ENCODE measurements at regions not wholly inside any gene's neighbourhood (a gene's known extent, or its start where the extent isn't known, plus 50 kb on each side); places are given as distances from the start of the nearest gene placed in this dataset.
A peak's percentile ranks its signal among the peaks of the same experiment; 100 is the strongest.

- no peaks in the 10 kb centered on the region for H3K36me3 ChIP-seq (replicated peaks in 1 of 2; ENCODE audit: control insufficient read depth in 1 of 2, insufficient read depth in 2 of 2, low read length in 2 of 2)
- ATAC-seq, result no peak
- ChIA-PET CTCF (ENCODE audit: low intra/inter-chr PET ratio, low total read pairs) (no interaction called here), POLR2A (no interaction called here)
- in situ Hi-C loops (cut with HindIII; ENCODE audit: extremely low pct_ligation_motif_present, low pct_unique_long_range_greater_than_20kb) (no loop called here), intact Hi-C loops (cut with micrococcal nuclease; ENCODE audit: unreplicated experiment) (no loop called here)
- TF ChIP-seq SP4 (CRISPR knock-in tag; IDR thresholded peaks at IDR 0.05) (no peak), ZNF510 (CRISPR knock-in tag; IDR thresholded peaks at IDR 0.05; ENCODE audit: low read depth) (no peak), ZNF660 (CRISPR knock-in tag; IDR thresholded peaks at IDR 0.05; ENCODE audit: borderline replicate concordance, low read depth) (no peak), CREB3 (CRISPR knock-in tag; IDR thresholded peaks at IDR 0.05) (no peak), ZNF263 (CRISPR knock-in tag; IDR thresholded peaks at IDR 0.05) (no peak)
- TF ChIP-seq, protein P1, sequence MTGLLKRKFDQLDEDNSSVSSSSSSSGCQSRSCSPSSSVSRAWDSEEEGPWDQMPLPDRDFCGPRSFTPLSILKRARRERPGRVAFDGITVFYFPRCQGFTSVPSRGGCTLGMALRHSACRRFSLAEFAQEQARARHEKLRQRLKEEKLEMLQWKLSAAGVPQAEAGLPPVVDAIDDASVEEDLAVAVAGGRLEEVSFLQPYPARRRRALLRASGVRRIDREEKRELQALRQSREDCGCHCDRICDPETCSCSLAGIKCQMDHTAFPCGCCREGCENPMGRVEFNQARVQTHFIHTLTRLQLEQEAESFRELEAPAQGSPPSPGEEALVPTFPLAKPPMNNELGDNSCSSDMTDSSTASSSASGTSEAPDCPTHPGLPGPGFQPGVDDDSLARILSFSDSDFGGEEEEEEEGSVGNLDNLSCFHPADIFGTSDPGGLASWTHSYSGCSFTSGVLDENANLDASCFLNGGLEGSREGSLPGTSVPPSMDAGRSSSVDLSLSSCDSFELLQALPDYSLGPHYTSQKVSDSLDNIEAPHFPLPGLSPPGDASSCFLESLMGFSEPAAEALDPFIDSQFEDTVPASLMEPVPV (CRISPR knock-in tag; IDR thresholded peaks at IDR 0.05), result no peak
- H3K79me2 ChIP-seq (ENCODE audit: insufficient read depth, low read length), result no peaks in the 10 kb centered on the region
- BruUV-seq (replicated peaks), result no TSS peak
- H3K4me2 ChIP-seq (ENCODE audit: low read depth, low read length), result no peak overlapping the region
- WGBS (ENCODE audit: low lambda C conversion rate), result 50% methylated on average over 4 of the region's 4 CpGs
- peaks cover 3% of the 10 kb centered on the region; the same call in 1 of the 2 replicates for H3K4me1 ChIP-seq (ENCODE audit: insufficient read depth, low read length)
- no peaks in the 10 kb centered on the region for H3K27me3 ChIP-seq (ENCODE audit: control insufficient read depth in 1 of 2, insufficient read depth in 2 of 2, low read length in 2 of 2)
- no peak overlapping the region for H3K4me3 ChIP-seq (replicated peaks in 1 of 3; ENCODE audit: insufficient read depth in 1 of 3, low read depth in 2 of 3, low read length in 3 of 3)
- no peak for FAIRE-seq
- no peak overlapping the region for H3K27ac ChIP-seq (ENCODE audit: extremely low read length, insufficient read depth, low read length)
- no peak overlapping the region for H3K9ac ChIP-seq (ENCODE audit: insufficient read depth, low read depth, low read length)
- no peak for DNase-seq (ENCODE audit: low spot score)
- H2AFZ ChIP-seq (ENCODE audit: low read length), result no peak overlapping the region
- H3K9me3 ChIP-seq (ENCODE audit: low read length), result no peaks in the 10 kb centered on the region
- no peaks in the 10 kb centered on the region for H4K20me1 ChIP-seq (ENCODE audit: insufficient read depth, low read length)
Measured at GRCh38 chrX:25130619-25131018, 114.9 kb upstream of the ARX start.

GRCh38 chrX:25125483-25125882, 109.7 kb upstream of the ARX start:
- intact Hi-C loops (cut with micrococcal nuclease; ENCODE audit: unreplicated experiment) (no loop called here), in situ Hi-C loops (cut with HindIII; ENCODE audit: extremely low pct_ligation_motif_present, low pct_unique_long_range_greater_than_20kb) (no loop called here)
- Histone ChIP-seq H3K79me2 (ENCODE audit: insufficient read depth, low read length) (no peaks in the 10 kb centered on the region), H4K20me1 (ENCODE audit: insufficient read depth, low read length) (no peaks in the 10 kb centered on the region), H3K4me2 (ENCODE audit: low read depth, low read length) (0 out of 2 replicates have a peak overlapping the region, but pooled peaks have one; percentile 0), H3K36me3 (replicated peaks in 1 of 2; ENCODE audit: control insufficient read depth in 1 of 2, insufficient read depth in 2 of 2, low read length in 2 of 2) (no peaks in the 10 kb centered on the region), H3K4me3 (replicated peaks in 1 of 3; ENCODE audit: insufficient read depth in 1 of 3, low read depth in 2 of 3, low read length in 3 of 3) (no peak overlapping the region), H3K27me3 (ENCODE audit: control insufficient read depth in 1 of 2, insufficient read depth in 2 of 2, low read length in 2 of 2) (no peaks in the 10 kb centered on the region), H2AFZ (ENCODE audit: low read length) (no peak overlapping the region), H3K9me3 (ENCODE audit: low read length) (no peaks in the 10 kb centered on the region), H3K27ac (ENCODE audit: extremely low read length, insufficient read depth, low read length) (no peak overlapping the region), H3K9ac (ENCODE audit: insufficient read depth, low read depth, low read length) (no peak overlapping the region), H3K4me1 (ENCODE audit: insufficient read depth, low read length) (peaks cover 10% of the 10 kb centered on the region; the same call in 1 of the 2 replicates)
- no TSS peak for BruUV-seq (replicated peaks)
- DNase-seq (ENCODE audit: low spot score), result peak; percentile 9
- 0% methylated on average over 4 of the region's 4 CpGs for WGBS (ENCODE audit: low lambda C conversion rate)
- FAIRE-seq, result peak; percentile 40
- CTCF ChIA-PET (ENCODE audit: low intra/inter-chr PET ratio, low total read pairs), result no interaction called here
- POLR2A ChIA-PET, result no interaction called here
- TF ChIP-seq U2AF2 (IDR thresholded peaks at IDR 0.05; ENCODE audit: low read depth, low read length), result no peak
- no peak for TF ChIP-seq ZNF775 (CRISPR knock-in tag; IDR thresholded peaks at IDR 0.05; ENCODE audit: borderline replicate concordance)
- TF ChIP-seq HNF4G (IDR thresholded peaks at IDR 0.05; ENCODE audit: borderline replicate concordance, low read depth, low read length), result peak; percentile 31; the same call in 1 of the 2 replicates
- TF ChIP-seq HNF4G (CRISPR knock-in tag; IDR thresholded peaks at IDR 0.05; ENCODE audit: borderline replicate concordance, low read depth), result no peak
- no peak for TF ChIP-seq SOX13 (IDR thresholded peaks at IDR 0.05)
- TF ChIP-seq SOX13 (CRISPR knock-in tag; conservative IDR thresholded peaks at IDR 0.05 in 1 of 2, IDR thresholded peaks at IDR 0.05 in 1 of 2), result 0 out of 4 replicates have a peak, but pooled peaks of 1 of the 2 experiments have one; percentile 12
- TF ChIP-seq HNF4A (CRISPR knock-in tag; IDR thresholded peaks at IDR 0.05), result peak; percentile 62
- TF ChIP-seq ZNF652 (CRISPR knock-in tag; IDR thresholded peaks at IDR 0.05; ENCODE audit: borderline replicate concordance, low read depth), result peak; percentile 89
- ATAC-seq, result peak; percentile 66

Measured in HepG2 (cell line).